GM19467 (cell line): ENCODE measurements at regions not wholly inside any gene's neighbourhood (a gene's known extent, or its start where the extent isn't known, plus 50 kb on each side); places are given as distances from the start of the nearest gene placed in this dataset.

Source experiments
- ATAC-seq: cut with Tn5 transposase; IDR thresholded peaks from one replicate; pipeline ENCODE4 v1.9.1; 2021; ENCODE audit warnings: mild to moderate bottlenecking, moderate library complexity; ENCODE audit not compliant: unreplicated experiment

- no peak for ATAC-seq
These were observed 49.9 kb downstream of the SYNE3 start for GRCh38 chr14:95466506-95466905.

- no peak for ATAC-seq
These were observed 50.5 kb downstream of the SYNE3 start for GRCh38 chr14:95465936-95466335.

GRCh38 chr14:95465358-95465757 lies 51.1 kb downstream of the SYNE3 start:
- no peak for ATAC-seq

GRCh38 chr14:95464514-95464913 lies 51.9 kb downstream of the SYNE3 start:
- ATAC-seq: no peak

- no peak for ATAC-seq
These were observed 52.3 kb downstream of the SYNE3 start for GRCh38 chr14:95464103-95464502.

- no peak for ATAC-seq
These were observed 53.1 kb downstream of the SYNE3 start for GRCh38 chr14:95463171-95463901.

- no peak for ATAC-seq
These were observed 54.0 kb downstream of the SYNE3 start for GRCh38 chr14:95462491-95462890.

GRCh38 chr14:95460647-95461478 lies 55.6 kb downstream of the SYNE3 start:
- ATAC-seq: no peak

GRCh38 chr14:95458906-95459305 lies 57.5 kb downstream of the SYNE3 start:
- ATAC-seq: no peak

- no peak for ATAC-seq
These were observed 58.0 kb downstream of the SYNE3 start for GRCh38 chr14:95458459-95458858.

- ATAC-seq: no peak
These were observed 60.2 kb downstream of the SYNE3 start for GRCh38 chr14:95456281-95456680.

GRCh38 chr14:95455246-95455645 lies 61.2 kb downstream of the SYNE3 start:
- ATAC-seq: no peak

GRCh38 chr14:95453713-95453980 lies 62.8 kb downstream of the SYNE3 start:
- no peak for ATAC-seq

GRCh38 chr14:95452893-95453712 lies 63.3 kb downstream of the SYNE3 start:
- ATAC-seq: no peak

- no peak for ATAC-seq
These were observed 64.1 kb downstream of the SYNE3 start for GRCh38 chr14:95452176-95452892.

GRCh38 chr14:95449131-95449530 lies 67.3 kb downstream of the SYNE3 start:
- ATAC-seq: no peak

GRCh38 chr14:95446470-95446869 lies 70.0 kb downstream of the SYNE3 start:
- ATAC-seq: no peak

- ATAC-seq: no peak
These were observed 70.8 kb downstream of the SYNE3 start for GRCh38 chr14:95445676-95446075.

- ATAC-seq: no peak
These were observed 71.3 kb downstream of the SYNE3 start for GRCh38 chr14:95445161-95445560.

GRCh38 chr14:95444132-95445129 lies 72.0 kb downstream of the SYNE3 start:
- ATAC-seq: no peak
